ENCODE measurements at regions not wholly inside any gene's neighbourhood (a gene's known extent, or its start where the extent isn't known, plus 50 kb on each side); places are given as distances from the start of the nearest gene placed in this dataset.

GRCh38 chr1:98057236-98057910 is 136.5 kb upstream of the DPYD start:
- POLR2A ChIA-PET, result no interaction called here

GRCh38 chr1:98056781-98057180 is 135.9 kb upstream of the DPYD start:
- POLR2A ChIA-PET, result no interaction called here
- Histone ChIP-seq H3K27me3 (ENCODE audit: control insufficient read depth in 1 of 2, insufficient read depth in 2 of 2, low read length in 2 of 2) (peaks cover 22 to 51% of the 10 kb centered on the region in 2 experiments), H3K36me3 (ENCODE audit: insufficient read depth, low read length) (no peaks in the 10 kb centered on the region), H3K4me3 (ENCODE audit: low read length) (no peak overlapping the region), H3K27ac (ENCODE audit: low read depth in 1 of 2, low read length in 2 of 2) (no peak overlapping the region), H3K4me1 (ENCODE audit: insufficient read depth, low read length) (peaks cover 15% of the 10 kb centered on the region), H3K9me3 (ENCODE audit: control insufficient read depth in 1 of 2, insufficient read depth in 1 of 2, low read length in 2 of 2) (peaks cover 0 to 10% of the 10 kb centered on the region in 2 experiments)
- DNase-seq (no peak), ATAC-seq (ENCODE audit: poor library complexity) (no peak)
- no peak overlapping the region for H3K27ac Mint-ChIP-seq
- no peaks in the 10 kb centered on the region for H3K9me3 Mint-ChIP-seq
- TF ChIP-seq CTCF (IDR thresholded peaks at IDR 0.05), result no peak
- intact Hi-C loops (cut with DNase I, micrococcal nuclease), result loop anchor here in 1 of 2 experiments (10.0 kb wide), 1 partner anchor 872 kb away; no protein-coding TSS in a partner anchor
- H3K4me3 Mint-ChIP-seq, result no peak overlapping the region
- no peaks in the 10 kb centered on the region for H3K36me3 Mint-ChIP-seq (ENCODE audit: low read depth)
- CTCF ChIA-PET, result no interaction called here
- H3K27me3 Mint-ChIP-seq, result peaks cover 70% of the 10 kb centered on the region
- peaks cover 15% of the 10 kb centered on the region for H3K4me1 Mint-ChIP-seq (ENCODE audit: low read depth)

More at GRCh38 chr1:98057236-98057910, 136.5 kb upstream of the DPYD start:
- Histone ChIP-seq H3K9me3 (ENCODE audit: control insufficient read depth in 1 of 2, insufficient read depth in 1 of 2, low read length in 2 of 2) (peaks cover 0 to 10% of the 10 kb centered on the region in 2 experiments), H3K4me3 (ENCODE audit: low read length) (no peak overlapping the region), H3K27me3 (ENCODE audit: control insufficient read depth in 1 of 2, insufficient read depth in 2 of 2, low read length in 2 of 2) (peaks cover 22 to 45% of the 10 kb centered on the region in 2 experiments), H3K4me1 (ENCODE audit: insufficient read depth, low read length) (peaks cover 15% of the 10 kb centered on the region), H3K36me3 (ENCODE audit: insufficient read depth, low read length) (no peaks in the 10 kb centered on the region), H3K27ac (ENCODE audit: low read depth in 1 of 2, low read length in 2 of 2) (no peak overlapping the region)
- CTCF ChIA-PET, result no interaction called here
- no peaks in the 10 kb centered on the region for H3K9me3 Mint-ChIP-seq
- no peak for ATAC-seq (ENCODE audit: poor library complexity)
- no peak overlapping the region for H3K4me3 Mint-ChIP-seq
- H3K4me1 Mint-ChIP-seq (ENCODE audit: low read depth), result peaks cover 15% of the 10 kb centered on the region
- no peak for DNase-seq
- intact Hi-C loops (cut with DNase I, micrococcal nuclease), result loop anchor here in 1 of 2 experiments (10.0 kb wide), 1 partner anchor 873 kb away; no protein-coding TSS in a partner anchor
- peaks cover 64% of the 10 kb centered on the region for H3K27me3 Mint-ChIP-seq
- TF ChIP-seq CTCF (IDR thresholded peaks at IDR 0.05), result no peak
- H3K36me3 Mint-ChIP-seq (ENCODE audit: low read depth), result no peaks in the 10 kb centered on the region
- no peak overlapping the region for H3K27ac Mint-ChIP-seq

GRCh38 chr1:98055457-98055856 is 134.6 kb upstream of the DPYD start:
- no peak for TF ChIP-seq CTCF (IDR thresholded peaks at IDR 0.05)
- Mint-ChIP-seq H3K27me3 (peaks cover 83% of the 10 kb centered on the region), H3K36me3 (ENCODE audit: low read depth) (no peaks in the 10 kb centered on the region), H3K9me3 (no peaks in the 10 kb centered on the region), H3K4me1 (ENCODE audit: low read depth) (peaks cover 21% of the 10 kb centered on the region), H3K4me3 (no peak overlapping the region), H3K27ac (no peak overlapping the region)
- POLR2A ChIA-PET, result no interaction called here
- DNase-seq (no peak), ATAC-seq (ENCODE audit: poor library complexity) (no peak)
- intact Hi-C loops (cut with DNase I, micrococcal nuclease), result loop anchor here in 1 of 2 experiments (10.0 kb wide), 1 partner anchor 871 kb away; no protein-coding TSS in a partner anchor
- no peaks in the 10 kb centered on the region for H3K36me3 ChIP-seq (ENCODE audit: insufficient read depth, low read length)
- H3K27me3 ChIP-seq (ENCODE audit: control insufficient read depth in 1 of 2, insufficient read depth in 2 of 2, low read length in 2 of 2), result peaks cover 22 to 60% of the 10 kb centered on the region in 2 experiments
- H3K4me1 ChIP-seq (ENCODE audit: insufficient read depth, low read length), result peaks cover 15% of the 10 kb centered on the region
- H3K4me3 ChIP-seq (ENCODE audit: low read length), result no peak overlapping the region
- no peak overlapping the region for H3K27ac ChIP-seq (ENCODE audit: low read depth in 1 of 2, low read length in 2 of 2)
- H3K9me3 ChIP-seq (ENCODE audit: control insufficient read depth in 1 of 2, insufficient read depth in 1 of 2, low read length in 2 of 2), result peaks cover 0 to 10% of the 10 kb centered on the region in 2 experiments
- CTCF ChIA-PET, result no interaction called here

All from CD4-positive, alpha-beta T cell (primary cell).